Bronchial epithelial cell (primary cell): ENCODE measurements at regions not wholly inside any gene's neighbourhood (a gene's known extent, or its start where the extent isn't known, plus 50 kb on each side); places are given as distances from the start of the nearest gene placed in this dataset.

Experiments
- DNase-seq: peaks from one replicate; pipeline ENCODE4 v3.0.0-alpha.2; 2010; ENCODE audit warnings: low read depth
- FAIRE-seq: peaks from 2 replicates; lab custom pipeline; 2011; peaks lifted over from hg19 to GRCh38; lab: Jason Lieb, UNC
- H3K27me3 ChIP-seq: 2 replicates; pipeline ENCODE4 v1.5.1; 2011; ENCODE audit warnings: low read length; ENCODE audit not compliant: control insufficient read depth, insufficient read depth
- H3K36me3 ChIP-seq: 2 replicates; pipeline ENCODE4 v1.5.1; 2011; ENCODE audit warnings: low read length; ENCODE audit not compliant: control insufficient read depth, insufficient read depth
- H3K4me3 ChIP-seq: 2 replicates; pipeline ENCODE4 v1.5.1; 2011; ENCODE audit warnings: mild to moderate bottlenecking, low read depth, low read length, control low read depth
- TF ChIP-seq, protein P1 (sequence below): IDR thresholded peaks from 2 replicates; pipeline ENCODE4 v1.5.1; 2011; ENCODE audit warnings: mild to moderate bottlenecking, moderate library complexity, low read length, control low read depth, inconsistent platforms; ENCODE audit not compliant: insufficient read depth, severe bottlenecking

GRCh38 chr2:236760246-236760645, 190.6 kb downstream of the ACKR3 start:
- no peak for DNase-seq
- H3K36me3 ChIP-seq: no peaks in the 10 kb centered on the region
- TF ChIP-seq, protein P1, sequence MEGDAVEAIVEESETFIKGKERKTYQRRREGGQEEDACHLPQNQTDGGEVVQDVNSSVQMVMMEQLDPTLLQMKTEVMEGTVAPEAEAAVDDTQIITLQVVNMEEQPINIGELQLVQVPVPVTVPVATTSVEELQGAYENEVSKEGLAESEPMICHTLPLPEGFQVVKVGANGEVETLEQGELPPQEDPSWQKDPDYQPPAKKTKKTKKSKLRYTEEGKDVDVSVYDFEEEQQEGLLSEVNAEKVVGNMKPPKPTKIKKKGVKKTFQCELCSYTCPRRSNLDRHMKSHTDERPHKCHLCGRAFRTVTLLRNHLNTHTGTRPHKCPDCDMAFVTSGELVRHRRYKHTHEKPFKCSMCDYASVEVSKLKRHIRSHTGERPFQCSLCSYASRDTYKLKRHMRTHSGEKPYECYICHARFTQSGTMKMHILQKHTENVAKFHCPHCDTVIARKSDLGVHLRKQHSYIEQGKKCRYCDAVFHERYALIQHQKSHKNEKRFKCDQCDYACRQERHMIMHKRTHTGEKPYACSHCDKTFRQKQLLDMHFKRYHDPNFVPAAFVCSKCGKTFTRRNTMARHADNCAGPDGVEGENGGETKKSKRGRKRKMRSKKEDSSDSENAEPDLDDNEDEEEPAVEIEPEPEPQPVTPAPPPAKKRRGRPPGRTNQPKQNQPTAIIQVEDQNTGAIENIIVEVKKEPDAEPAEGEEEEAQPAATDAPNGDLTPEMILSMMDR: no peak
- no peak for FAIRE-seq
- no peaks in the 10 kb centered on the region for H3K27me3 ChIP-seq
- H3K4me3 ChIP-seq: no peak overlapping the region

- H3K27me3 ChIP-seq: no peaks in the 10 kb centered on the region
These were observed 191.7 kb downstream of the ACKR3 start for GRCh38 chr2:236761358-236761757.

GRCh38 chr2:236762628-236763027, 193.0 kb downstream of the ACKR3 start:
- Histone ChIP-seq H3K4me3 (no peak overlapping the region), H3K36me3 (no peaks in the 10 kb centered on the region), H3K27me3 (no peaks in the 10 kb centered on the region)
- TF ChIP-seq, protein P1: no peak
- no peak for DNase-seq
- FAIRE-seq: no peak

More at GRCh38 chr2:236761358-236761757, 191.7 kb downstream of the ACKR3 start:
- TF ChIP-seq, protein P1: no peak
- Histone ChIP-seq H3K4me3 (no peak overlapping the region), H3K36me3 (no peaks in the 10 kb centered on the region)
- no peak for FAIRE-seq
- DNase-seq: no peak

- FAIRE-seq (peak; percentile 7), DNase-seq (no peak)
- TF ChIP-seq, protein P1: no peak
- Histone ChIP-seq H3K36me3 (no peaks in the 10 kb centered on the region), H3K4me3 (no peak overlapping the region), H3K27me3 (no peaks in the 10 kb centered on the region)
These were observed 194.2 kb downstream of the ACKR3 start for GRCh38 chr2:236763857-236764256.

GRCh38 chr2:236764716-236765115, 195.1 kb downstream of the ACKR3 start:
- FAIRE-seq (peak; percentile 80), DNase-seq (peak; percentile 88)
- H3K4me3 ChIP-seq: no peak overlapping the region
- TF ChIP-seq, protein P1: no peak
- no peaks in the 10 kb centered on the region for H3K27me3 ChIP-seq
- no peaks in the 10 kb centered on the region for H3K36me3 ChIP-seq

DNA sequence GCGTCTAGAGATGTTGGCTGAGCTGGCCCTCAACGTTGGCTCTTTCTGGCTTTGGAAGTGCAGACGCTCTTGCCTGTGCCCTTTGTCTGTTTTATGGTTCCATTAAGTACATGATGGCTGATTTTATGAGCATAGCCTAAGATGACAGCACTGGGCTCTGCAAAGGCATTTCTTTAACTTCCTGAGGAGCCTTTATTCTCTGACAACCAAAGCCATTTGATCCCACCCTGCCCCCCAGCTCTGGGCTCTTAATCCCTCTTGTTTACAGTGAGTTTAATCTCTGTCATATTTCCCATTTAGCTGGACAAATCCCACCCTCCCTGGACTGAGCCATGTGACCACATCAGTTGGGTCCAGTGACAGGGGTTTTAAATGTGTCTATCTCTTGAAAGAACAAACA, 195.9 kb downstream of the ACKR3 start:
- FAIRE-seq (no peak), DNase-seq (no peak)
- Histone ChIP-seq H3K36me3 (no peaks in the 10 kb centered on the region), H3K4me3 (no peak overlapping the region), H3K27me3 (no peaks in the 10 kb centered on the region)
- TF ChIP-seq, protein P1: no peak
